HL-60 (cell line): ENCODE measurements at regions not wholly inside any gene's neighbourhood (a gene's known extent, or its start where the extent isn't known, plus 50 kb on each side); places are given as distances from the start of the nearest gene placed in this dataset.

ENCODE experiments used
- DNase-seq, 2 experiments: peaks; one replicate each; pipeline ENCODE4 v3.0.0-alpha.2; 2010 to 2020; ENCODE audit warnings: low read depth in 1 of 2, low spot score in 1 of 2
- H3K27ac ChIP-seq: fragments of 250-450 bp; sonication (Bioruptor Pico); replicated peaks from 2 replicates; pipeline ENCODE4 v1.5.1; 2020; ENCODE audit warnings: mild to moderate bottlenecking, moderate library complexity
- H3K27me3 ChIP-seq: fragments of 250-450 bp; sonication (Bioruptor Pico); 2 replicates; pipeline ENCODE4 v1.5.1; 2021; ENCODE audit warnings: mild to moderate bottlenecking, moderate library complexity; ENCODE audit not compliant: insufficient read depth, poor library complexity, severe bottlenecking
- H3K4me3 ChIP-seq: replicated peaks from 2 replicates; pipeline ENCODE4 v1.5.1; 2011; ENCODE audit warnings: mild to moderate bottlenecking, control low read depth, low read length; ENCODE audit not compliant: insufficient read depth
- GABPA ChIP-seq: IDR thresholded peaks from 2 replicates; pipeline ENCODE4 v1.6.1; 2012; ENCODE audit warnings: low read depth
- POLR2AphosphoS5 ChIP-seq: IDR thresholded peaks from 2 replicates; pipeline ENCODE4 v1.6.1; 2012; ENCODE audit warnings: low read depth
- REST ChIP-seq: IDR thresholded peaks from 2 replicates; pipeline ENCODE4 v1.6.1; 2012; ENCODE audit warnings: low read depth; ENCODE audit not compliant: insufficient replicate concordance
- SPI1 ChIP-seq: IDR thresholded peaks from 2 replicates; pipeline ENCODE4 v1.6.1; 2012; ENCODE audit warnings: low read depth, mild to moderate bottlenecking, borderline replicate concordance
- TF ChIP-seq, protein P1 (sequence below): IDR thresholded peaks from one replicate; pipeline ENCODE4 v1.5.1; 2011; ENCODE audit warnings: low read length, control low read depth, inconsistent platforms; ENCODE audit not compliant: insufficient read depth

GRCh38 chr22:23485490-23485889, 94.6 kb downstream of the IGLL1 start:
- DNase-seq: no peak
- Histone ChIP-seq H3K27ac (no peak overlapping the region), H3K27me3 (no peaks in the 10 kb centered on the region), H3K4me3 (no peak overlapping the region)
- TF ChIP-seq POLR2AphosphoS5 (no peak), REST (no peak), SPI1 (no peak), GABPA (no peak)
- TF ChIP-seq, protein P1, sequence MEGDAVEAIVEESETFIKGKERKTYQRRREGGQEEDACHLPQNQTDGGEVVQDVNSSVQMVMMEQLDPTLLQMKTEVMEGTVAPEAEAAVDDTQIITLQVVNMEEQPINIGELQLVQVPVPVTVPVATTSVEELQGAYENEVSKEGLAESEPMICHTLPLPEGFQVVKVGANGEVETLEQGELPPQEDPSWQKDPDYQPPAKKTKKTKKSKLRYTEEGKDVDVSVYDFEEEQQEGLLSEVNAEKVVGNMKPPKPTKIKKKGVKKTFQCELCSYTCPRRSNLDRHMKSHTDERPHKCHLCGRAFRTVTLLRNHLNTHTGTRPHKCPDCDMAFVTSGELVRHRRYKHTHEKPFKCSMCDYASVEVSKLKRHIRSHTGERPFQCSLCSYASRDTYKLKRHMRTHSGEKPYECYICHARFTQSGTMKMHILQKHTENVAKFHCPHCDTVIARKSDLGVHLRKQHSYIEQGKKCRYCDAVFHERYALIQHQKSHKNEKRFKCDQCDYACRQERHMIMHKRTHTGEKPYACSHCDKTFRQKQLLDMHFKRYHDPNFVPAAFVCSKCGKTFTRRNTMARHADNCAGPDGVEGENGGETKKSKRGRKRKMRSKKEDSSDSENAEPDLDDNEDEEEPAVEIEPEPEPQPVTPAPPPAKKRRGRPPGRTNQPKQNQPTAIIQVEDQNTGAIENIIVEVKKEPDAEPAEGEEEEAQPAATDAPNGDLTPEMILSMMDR: no peak

DNA sequence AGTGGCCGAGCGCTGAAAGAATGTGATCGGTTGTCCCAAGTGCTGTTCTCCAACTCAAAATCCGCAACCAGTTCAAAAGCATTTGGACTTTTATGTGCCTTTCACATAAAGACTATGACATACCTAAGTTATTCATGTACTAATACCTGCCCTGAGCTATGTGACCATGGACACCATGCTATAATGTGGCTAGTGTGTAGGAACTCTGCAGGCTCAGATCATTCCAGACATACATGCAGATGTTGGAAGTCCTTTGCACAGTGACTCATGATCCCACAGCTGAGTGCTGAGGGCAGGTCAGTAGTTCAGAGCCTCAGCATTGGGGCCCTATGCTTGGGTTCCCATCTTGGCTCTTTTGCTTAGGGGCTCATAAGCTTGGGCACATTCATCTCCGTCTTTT, 95.4 kb downstream of the IGLL1 start:
- Histone ChIP-seq H3K27me3 (no peaks in the 10 kb centered on the region), H3K27ac (no peak overlapping the region), H3K4me3 (no peak overlapping the region)
- no peak for DNase-seq
- TF ChIP-seq GABPA (no peak), REST (no peak), SPI1 (no peak), POLR2AphosphoS5 (no peak)
- TF ChIP-seq, protein P1: no peak

DNA sequence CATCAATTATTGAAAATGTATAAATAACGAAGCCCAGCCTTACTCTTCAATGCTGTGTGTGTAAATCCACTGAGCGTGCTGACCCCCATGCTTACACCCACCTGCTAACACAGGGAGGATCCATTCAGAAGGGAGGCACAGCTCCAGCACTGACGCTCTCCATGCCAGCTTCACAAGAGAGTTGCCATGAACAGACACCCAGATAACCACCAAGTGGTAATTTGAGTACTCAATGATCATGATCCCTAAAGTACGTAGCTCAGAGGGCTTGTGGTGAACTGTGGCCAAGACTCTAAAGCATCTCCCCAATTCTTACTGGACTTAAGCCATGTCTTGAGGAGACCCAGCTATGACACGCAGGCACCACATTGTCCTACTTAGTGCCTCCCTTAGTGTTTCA, 98.7 kb downstream of the IGLL1 start:
- Histone ChIP-seq H3K27ac (no peak overlapping the region), H3K4me3 (no peak overlapping the region), H3K27me3 (no peaks in the 10 kb centered on the region)
- no peak for TF ChIP-seq POLR2AphosphoS5
- TF ChIP-seq GABPA: no peak
- TF ChIP-seq, protein P1: no peak
- TF ChIP-seq REST: no peak
- TF ChIP-seq SPI1: no peak
- DNase-seq: no peak
